Midbrain (tissue), 1 donor: ENCODE measurements at regions not wholly inside any gene's neighbourhood (a gene's known extent, or its start where the extent isn't known, plus 50 kb on each side); places are given as distances from the start of the nearest gene placed in this dataset.

Experiments
- DNase-seq: peaks from one replicate; lab custom pipeline; 2025; lab: John Stamatoyannopoulos, UW

DNA sequence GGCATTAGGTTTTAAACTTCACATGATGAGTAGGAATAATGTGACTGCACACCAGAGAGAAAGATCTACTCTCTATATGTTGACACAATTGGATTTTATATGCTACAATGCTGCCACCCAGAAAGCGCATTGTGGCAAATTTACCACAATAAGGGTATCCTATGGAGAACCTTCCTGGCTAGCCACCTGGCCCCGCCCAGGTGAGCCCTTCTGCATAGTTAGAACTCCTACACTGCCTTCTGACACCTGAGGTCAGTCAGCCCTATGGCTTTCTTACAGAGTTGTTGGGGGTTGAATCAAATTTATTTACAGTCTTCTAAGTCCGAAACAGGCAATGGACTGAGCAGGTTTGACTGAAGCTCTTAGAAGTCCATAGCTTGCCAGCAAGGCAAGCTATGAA lies 153.8 kb upstream of the S100G start:
- no peak for DNase-seq

DNA sequence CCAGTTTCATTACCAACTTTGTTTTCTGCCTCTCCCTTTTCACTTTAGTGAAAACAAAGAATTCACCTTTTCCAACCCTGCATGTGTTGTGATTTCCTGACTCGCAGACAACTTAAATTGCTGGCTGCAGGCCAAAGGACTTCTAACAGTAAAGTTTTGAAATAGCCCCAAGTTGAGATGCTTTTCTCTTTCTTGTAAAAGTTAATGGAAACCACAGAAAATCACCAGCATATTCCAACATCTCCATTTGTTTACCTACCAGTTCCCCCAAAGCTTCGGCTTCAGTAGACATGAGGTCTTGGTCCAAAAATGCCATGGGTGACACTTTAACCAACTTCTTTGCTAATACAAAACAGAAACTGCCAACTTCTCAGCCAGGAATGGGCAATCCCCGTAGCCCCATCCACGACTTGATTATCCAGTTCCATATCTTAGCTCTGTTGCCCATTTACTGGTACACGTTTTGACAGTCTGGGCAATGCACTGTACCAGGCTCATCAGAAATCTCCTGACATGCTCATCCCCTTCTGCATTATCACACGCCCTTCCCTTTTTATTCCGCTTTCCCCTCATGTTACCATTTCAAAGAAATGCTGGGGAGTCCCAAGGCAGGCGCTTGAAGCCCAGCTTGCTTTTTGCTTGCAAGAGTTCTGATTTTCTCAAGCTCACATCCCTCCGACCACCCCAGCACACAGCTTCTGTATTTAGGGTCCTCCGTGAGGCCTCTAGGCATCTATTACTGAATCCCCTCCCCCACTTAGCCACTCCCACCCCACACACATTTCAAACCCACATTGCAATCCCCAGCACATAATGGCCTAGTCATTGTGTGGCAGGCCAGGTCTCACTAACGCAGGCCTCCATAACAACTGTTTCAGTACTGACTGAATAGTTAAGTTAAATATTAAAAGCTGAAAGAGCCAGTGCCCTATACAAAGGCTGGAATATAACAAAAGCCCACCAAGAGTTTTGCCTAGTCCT lies 137.9 kb upstream of the S100G start:
- no peak for DNase-seq

DNA sequence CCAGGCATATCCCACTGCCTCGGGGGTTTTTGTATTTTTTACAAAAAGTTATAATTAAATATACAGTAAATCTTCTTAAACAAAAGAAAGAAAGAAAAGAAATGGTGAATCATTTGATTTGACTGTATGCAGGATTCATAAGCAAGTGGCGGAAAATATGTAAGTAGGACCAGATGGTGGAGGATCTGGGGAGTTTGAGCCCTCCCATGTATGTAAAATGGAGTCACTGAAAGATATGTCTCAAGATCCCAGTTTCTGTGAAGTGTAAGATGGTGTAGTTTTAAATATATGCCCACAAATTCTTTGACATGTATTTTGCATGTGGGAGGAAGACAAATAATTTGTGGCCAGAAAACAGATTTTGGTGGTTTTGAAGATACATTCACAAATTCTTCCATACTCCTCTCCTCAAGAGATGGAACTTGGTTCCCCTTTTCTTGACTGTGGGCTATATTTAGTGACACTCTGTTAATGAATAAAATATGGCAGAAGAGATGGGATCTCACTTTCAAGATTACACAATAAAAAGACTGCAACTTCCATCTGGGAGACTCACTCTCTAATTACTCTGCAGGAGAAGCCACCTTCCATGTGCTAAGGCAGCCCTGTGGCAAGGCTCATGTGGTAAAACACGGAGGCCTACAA lies 133.6 kb upstream of the S100G start:
- DNase-seq, result no peak

DNA sequence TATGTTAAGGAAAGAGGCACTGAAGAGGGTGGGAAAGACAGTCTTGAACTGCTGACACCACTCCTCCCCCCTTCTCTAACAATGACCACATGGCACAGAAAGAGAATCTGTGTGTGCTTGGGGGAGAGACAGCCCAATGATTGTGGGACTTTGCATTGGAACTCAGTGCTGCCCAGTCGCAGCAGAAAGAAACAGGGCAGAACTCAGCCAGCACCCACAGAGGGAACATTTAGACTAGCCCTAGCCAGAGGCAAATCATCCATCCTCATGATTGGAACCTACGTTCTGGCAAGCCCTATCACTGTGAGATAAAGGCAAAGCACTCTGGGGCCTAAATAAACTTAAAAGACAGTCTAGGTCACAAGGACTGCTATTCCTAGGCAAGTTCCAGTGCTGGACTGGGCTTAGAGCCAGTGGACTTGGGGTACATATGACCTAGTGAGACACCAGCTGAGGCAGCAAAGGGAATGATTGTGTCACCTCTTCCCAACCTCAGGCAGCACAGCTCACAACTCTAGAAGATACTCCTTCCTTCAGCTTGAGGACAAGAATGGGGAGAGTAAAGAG lies 132.8 kb upstream of the S100G start:
- no peak for DNase-seq

DNA sequence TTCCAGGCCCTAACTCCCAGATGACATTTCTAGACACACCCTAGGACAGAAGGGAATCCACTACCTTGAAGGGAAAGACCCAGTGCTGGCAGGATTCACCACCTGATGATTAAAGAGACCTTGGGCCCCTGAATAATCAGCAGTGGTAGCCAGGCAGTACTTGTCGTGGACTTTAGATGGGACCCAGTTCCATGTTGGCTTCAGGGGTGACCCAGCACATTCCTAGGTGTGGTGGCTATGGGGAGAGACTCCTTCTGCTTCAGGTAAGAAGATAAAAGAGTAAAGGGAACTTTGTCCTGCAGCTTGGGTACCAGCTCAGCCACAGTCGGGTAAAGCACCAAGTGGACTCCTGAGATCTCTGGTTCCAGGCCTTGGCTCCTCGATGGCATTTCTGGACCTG lies 131.8 kb upstream of the S100G start:
- no peak for DNase-seq

DNA sequence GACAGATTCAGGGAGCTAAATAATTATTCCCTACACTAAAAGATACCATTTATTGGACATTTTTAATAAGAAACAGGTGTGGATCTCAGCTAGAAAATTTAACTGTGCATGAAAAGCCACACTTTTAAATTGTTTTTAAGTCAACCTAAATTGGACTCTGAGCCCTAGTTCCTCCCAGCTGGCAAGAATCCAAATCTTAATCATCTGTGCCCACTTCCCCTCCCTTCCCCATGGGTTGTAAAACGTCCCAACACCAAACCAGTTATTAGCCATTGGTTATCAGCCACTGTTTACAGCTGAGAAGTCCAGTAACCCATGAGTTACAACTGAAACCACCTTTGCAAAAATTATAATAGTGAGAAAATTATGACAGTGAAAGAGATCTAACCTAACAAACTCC lies 125.6 kb upstream of the S100G start:
- no peak for DNase-seq

DNA sequence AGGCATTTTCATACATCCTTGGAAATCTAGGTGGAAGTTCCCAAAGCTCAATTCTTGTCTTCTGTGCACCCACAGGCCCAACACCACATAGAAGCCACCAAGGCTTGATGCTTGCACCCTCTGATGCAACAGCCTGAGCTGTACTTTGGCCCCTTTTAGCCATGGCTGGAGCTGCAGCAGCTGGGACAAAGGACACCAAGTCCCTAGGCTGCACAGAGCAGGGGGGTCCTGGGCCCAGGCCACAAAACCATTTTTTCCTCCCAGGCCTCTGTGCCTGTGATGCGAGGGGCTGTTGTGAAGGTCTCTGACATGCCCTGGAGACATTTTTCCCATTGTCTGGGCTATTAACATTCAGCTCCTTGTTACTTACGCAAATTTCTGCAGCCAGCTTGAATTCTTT lies 124.0 kb upstream of the S100G start:
- DNase-seq, result no peak

DNA sequence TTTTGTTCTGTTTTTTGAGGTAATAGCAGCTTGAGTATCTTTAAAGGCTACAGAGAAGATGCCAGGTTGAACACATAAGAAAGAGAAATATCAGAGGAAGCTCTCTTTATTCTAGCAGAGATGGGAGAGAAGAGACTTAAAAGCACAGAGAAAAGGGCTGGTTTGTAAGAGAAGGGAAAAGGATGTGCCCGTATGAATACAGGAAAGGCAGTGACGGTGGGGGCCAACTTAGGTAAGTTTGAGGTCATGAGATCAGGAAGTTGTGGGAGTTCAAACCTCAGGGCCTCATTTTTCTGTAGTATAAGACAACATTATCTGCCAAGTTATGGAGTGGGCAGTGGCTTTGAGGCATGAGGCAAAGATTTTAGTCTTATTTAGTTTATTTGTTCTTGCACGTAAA lies 121.3 kb upstream of the S100G start:
- DNase-seq, result no peak
